ENCODE measurements at regions not wholly inside any gene's neighbourhood (a gene's known extent, or its start where the extent isn't known, plus 50 kb on each side); places are given as distances from the start of the nearest gene placed in this dataset.

DNA sequence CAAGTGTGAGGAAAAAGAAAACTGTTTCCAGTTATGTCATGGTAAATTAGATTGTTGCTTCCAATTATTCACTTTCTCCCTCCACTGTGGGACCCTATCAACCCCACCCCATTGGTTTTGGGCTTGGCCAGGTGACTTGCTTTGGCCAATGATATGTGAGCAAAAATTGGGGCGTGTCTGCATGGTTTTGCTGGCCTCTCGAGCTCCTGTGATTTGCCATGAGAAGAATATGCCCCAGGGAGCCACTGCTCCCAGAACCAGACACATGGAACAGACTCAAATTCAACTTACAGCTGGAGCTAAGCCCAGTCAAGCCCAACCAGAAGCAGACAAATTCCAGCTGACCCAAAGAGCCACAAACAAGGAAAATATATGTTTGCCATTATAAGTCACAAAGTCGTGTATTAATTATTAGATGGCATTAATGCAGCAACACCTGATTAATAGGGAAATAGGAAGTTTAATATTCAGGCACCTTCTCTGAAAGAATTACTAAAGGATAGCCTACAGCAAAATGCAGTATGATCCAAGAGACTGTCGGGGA is 248.9 kb downstream of the ANAPC1 start:
- TF ChIP-seq, protein P1, sequence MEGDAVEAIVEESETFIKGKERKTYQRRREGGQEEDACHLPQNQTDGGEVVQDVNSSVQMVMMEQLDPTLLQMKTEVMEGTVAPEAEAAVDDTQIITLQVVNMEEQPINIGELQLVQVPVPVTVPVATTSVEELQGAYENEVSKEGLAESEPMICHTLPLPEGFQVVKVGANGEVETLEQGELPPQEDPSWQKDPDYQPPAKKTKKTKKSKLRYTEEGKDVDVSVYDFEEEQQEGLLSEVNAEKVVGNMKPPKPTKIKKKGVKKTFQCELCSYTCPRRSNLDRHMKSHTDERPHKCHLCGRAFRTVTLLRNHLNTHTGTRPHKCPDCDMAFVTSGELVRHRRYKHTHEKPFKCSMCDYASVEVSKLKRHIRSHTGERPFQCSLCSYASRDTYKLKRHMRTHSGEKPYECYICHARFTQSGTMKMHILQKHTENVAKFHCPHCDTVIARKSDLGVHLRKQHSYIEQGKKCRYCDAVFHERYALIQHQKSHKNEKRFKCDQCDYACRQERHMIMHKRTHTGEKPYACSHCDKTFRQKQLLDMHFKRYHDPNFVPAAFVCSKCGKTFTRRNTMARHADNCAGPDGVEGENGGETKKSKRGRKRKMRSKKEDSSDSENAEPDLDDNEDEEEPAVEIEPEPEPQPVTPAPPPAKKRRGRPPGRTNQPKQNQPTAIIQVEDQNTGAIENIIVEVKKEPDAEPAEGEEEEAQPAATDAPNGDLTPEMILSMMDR (conservative IDR thresholded peaks at IDR 0.05; ENCODE audit: low read depth, low read length), result no peak
- no peak for DNase-seq (ENCODE audit: low read depth)
- H3K4me3 ChIP-seq (ENCODE audit: low read depth, low read length), result no peak overlapping the region

DNA sequence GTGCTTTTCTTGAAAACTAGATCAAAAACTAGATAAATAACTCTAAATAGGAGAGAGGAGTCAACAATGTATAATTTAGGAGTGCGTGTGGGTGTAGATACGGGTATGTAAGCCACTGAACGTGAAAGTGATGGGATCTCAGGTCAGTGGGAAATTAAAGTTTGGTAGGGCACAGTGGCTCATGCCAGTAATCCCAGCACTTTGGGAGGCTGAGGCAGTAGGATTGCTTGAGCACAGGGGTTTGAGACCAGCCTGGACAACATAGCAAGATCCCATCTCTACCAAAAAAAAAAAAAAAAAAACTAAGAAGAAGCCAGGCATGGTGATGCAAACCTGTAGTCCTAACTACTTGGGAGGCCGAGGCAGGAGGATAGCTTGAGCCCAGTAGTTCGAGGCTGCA is 247.1 kb downstream of the ANAPC1 start:
- DNase-seq (ENCODE audit: low read depth), result no peak
- H3K4me3 ChIP-seq (ENCODE audit: low read depth, low read length), result no peak overlapping the region
- TF ChIP-seq, protein P1 (conservative IDR thresholded peaks at IDR 0.05; ENCODE audit: low read depth, low read length), result no peak

DNA sequence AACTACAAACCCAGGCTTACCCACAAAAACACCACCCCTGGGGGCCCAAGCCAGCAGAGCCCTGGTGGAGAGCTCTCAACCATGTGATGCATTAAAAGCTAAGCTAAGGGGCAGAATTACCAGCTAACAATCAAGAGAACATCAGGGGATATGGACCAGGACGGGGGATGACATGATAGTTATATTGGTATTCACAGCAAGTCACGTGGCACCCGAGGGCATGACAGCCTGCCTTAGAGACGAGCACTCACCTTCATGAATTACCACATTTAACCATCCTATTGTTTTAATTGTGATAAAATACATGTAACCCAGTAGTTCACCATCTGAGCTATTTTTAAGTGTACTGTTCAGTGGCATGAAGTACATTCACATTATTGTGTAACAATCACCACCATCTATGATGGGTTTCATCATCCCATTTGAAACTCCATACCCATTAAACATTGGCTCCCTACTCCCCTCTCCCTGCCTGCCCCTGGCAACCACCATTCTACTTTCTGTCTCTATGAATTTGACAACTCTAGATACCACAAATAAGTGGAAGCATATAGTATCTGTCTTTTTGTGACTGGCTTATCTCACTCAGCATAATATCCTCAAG is 245.6 kb downstream of the ANAPC1 start:
- no peak overlapping the region for H3K4me3 ChIP-seq (ENCODE audit: low read depth, low read length)
- TF ChIP-seq, protein P1 (conservative IDR thresholded peaks at IDR 0.05; ENCODE audit: low read depth, low read length), result no peak
- DNase-seq (ENCODE audit: low read depth), result no peak

DNA sequence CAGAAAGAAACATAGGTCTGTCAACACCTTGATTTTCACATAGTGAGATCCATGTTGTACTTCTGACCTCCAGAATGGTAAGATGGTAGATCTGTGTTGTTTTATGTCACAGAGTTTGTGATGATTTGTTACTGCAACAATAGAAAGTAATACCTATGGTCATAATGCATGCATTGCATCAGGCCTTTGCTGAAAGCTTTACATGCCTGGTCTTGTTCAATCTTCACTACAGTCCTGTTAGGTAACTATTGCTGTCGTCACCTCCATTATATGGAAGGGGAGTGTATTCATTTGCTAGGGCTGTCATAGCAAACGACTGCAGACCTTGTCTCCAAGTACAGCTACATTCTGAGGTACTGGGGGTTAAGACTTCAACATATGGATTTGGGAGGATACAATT is 243.5 kb downstream of the ANAPC1 start:
- no peak overlapping the region for H3K4me3 ChIP-seq (ENCODE audit: low read depth, low read length)
- TF ChIP-seq, protein P1 (conservative IDR thresholded peaks at IDR 0.05; ENCODE audit: low read depth, low read length), result no peak
- DNase-seq (ENCODE audit: low read depth), result no peak

DNA sequence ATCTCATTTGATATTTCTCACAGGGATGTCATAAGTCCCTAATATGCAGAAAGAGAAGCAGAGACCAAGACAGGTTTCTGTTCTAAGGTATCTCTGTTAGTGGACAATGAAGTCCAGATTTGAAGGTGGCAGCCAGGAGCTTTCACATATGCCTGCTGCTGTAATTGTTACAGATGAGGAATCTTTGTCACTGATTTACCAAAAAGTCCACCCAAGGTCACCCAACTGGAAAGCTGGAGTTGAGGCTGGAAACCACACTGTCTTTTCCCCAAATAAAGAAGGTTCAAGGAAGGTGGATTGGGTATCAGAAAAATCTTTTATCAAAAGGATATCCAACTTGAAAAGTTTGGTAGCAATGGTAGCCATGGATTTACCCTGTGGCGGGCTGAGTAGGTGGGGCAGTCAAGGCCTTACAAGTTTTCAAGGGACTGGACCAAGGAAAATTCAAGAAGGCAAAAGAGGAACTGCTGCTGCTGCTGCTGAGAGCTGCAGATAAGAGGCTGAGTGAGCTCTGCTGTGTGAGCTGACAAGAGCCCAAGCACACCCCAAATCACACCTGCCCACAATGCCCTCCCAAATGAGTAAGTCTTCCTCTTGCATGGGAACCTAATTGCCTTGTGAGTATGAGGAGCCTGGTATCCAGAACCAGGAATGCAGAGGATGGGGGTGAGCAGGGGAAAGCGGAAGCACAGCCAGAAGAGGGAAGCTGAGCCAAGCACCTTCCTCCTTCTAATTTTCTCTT is 241.2 kb downstream of the ANAPC1 start:
- no peak overlapping the region for H3K4me3 ChIP-seq (ENCODE audit: low read depth, low read length)
- DNase-seq (ENCODE audit: low read depth), result no peak
- TF ChIP-seq, protein P1 (conservative IDR thresholded peaks at IDR 0.05; ENCODE audit: low read depth, low read length), result no peak

DNA sequence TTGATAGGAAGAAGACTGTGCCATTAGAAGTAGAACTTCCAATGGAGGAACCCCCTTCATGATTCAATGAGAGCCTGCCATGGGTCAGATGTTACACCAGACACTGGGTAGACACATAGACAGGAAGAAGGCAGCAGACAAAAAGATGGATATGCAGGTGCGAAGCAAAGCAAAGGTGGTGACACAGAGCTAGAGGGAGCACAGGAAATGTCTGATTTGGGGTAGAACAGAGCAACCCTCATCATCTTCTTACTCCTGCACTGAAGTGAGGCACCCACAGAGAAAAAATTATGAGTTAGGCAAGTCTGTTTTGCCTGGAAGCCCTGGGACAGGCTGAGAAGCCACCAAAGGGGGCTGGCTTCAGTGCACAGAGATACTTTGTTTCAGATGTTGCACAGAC is 240.2 kb downstream of the ANAPC1 start:
- TF ChIP-seq, protein P1 (conservative IDR thresholded peaks at IDR 0.05; ENCODE audit: low read depth, low read length), result no peak
- no peak for DNase-seq (ENCODE audit: low read depth)
- no peak overlapping the region for H3K4me3 ChIP-seq (ENCODE audit: low read depth, low read length)

All from epithelial cell of proximal tubule (primary cell).